NT2/D1 (cell line): ENCODE measurements at regions not wholly inside any gene's neighbourhood (a gene's known extent, or its start where the extent isn't known, plus 50 kb on each side); places are given as distances from the start of the nearest gene placed in this dataset.

ENCODE experiments used
- SUZ12 ChIP-seq: IDR thresholded peaks from 2 replicates; pipeline ENCODE4 v1.6.1; 2011; ENCODE audit not compliant: insufficient read length, insufficient read depth; ENCODE audit errors: extremely low read depth
- YY1 ChIP-seq: IDR thresholded peaks from 2 replicates; pipeline ENCODE4 v1.6.1; 2011; ENCODE audit not compliant: insufficient read length, insufficient read depth
- ZNF274 ChIP-seq: IDR thresholded peaks from 2 replicates; pipeline ENCODE4 v1.6.1; 2011; ENCODE audit warnings: mild to moderate bottlenecking, low read depth, low read length

GRCh38 chr2:192885569-192886160, 690.9 kb upstream of the TMEFF2 start:
- TF ChIP-seq ZNF274 (no peak), YY1 (no peak), SUZ12 (no peak)
